ENCODE measurements at regions not wholly inside any gene's neighbourhood (a gene's known extent, or its start where the extent isn't known, plus 50 kb on each side); places are given as distances from the start of the nearest gene placed in this dataset.

GRCh38 chr12:84786622-84787021 is 126.0 kb downstream of the SLC6A15 start:
- TF ChIP-seq CTCF (IDR thresholded peaks at IDR 0.05; ENCODE audit: low read length) = no peak
- no peak for TF ChIP-seq EZH2 (IDR thresholded peaks at IDR 0.05; ENCODE audit: borderline replicate concordance, low read length)
